ENCODE measurements at regions not wholly inside any gene's neighbourhood (a gene's known extent, or its start where the extent isn't known, plus 50 kb on each side); places are given as distances from the start of the nearest gene placed in this dataset.

DNA sequence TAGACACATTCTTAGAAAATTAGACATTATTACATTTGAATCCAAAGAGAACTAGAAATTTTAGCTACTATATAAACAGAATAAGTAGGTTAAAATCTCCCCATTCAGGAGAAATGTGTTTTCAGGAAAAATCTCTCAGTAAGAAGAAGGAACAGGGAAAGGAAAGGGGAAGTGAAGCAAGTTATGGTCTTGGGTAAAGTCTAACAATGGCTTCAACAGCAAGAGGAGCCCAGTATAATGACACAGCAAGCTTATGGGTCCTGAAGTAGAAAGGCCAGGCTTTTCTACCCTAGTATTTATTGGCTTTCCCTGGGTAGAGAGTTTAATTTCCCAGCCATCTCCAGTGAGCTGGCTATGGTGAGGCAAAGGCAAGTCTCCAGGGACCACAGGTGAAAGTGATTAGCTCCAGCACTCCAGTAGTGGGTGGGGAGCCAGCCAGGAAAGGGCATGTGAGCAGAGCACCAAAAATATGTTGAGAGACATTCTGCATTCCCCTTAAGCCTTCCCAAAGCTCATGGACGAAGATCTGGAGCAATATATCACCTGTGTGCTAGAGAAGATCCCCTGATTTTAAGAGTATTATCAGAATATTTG lies 981.7 kb downstream of the NR2F1-AS1 start:
- peak; percentile 17 for DNase-seq

DNA sequence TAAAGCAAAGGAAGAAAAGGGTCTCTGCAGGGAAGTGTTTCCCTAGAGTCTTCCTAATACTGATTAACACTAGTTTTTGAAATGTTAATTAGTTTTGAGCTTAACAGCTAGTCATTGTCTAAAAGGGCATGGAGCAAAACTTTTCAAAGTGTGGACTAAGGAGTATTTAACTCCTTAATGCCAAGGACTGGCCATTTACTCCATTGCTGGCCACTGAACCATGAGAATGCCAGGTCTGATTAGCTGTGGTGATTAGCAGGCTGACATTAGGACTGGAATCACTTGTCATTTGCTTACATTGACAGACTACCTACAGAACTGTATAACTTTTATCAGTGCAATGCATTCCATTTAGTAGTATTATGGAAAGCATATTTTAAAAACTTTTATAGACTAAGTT lies 987.0 kb downstream of the NR2F1-AS1 start:
- DNase-seq, result peak; percentile 3

DNA sequence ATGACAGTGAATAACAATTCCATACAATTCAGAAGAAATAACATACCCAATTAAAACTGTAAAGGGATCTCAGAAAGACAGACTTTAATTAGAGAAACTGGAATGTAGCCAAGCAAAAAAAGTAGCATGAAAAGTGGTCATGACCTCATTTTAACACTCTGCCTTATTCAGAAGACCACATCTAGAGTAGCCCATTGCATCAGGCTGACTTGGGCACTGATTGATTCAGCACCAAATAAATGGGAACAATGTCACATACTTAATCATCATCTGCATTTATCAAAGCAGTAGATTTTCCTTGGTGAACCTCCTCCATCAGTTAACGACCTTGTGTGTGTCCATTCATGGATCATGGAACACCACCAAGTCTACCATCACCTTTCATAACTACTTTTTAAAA lies 992.1 kb downstream of the NR2F1-AS1 start:
- no peak for DNase-seq

DNA sequence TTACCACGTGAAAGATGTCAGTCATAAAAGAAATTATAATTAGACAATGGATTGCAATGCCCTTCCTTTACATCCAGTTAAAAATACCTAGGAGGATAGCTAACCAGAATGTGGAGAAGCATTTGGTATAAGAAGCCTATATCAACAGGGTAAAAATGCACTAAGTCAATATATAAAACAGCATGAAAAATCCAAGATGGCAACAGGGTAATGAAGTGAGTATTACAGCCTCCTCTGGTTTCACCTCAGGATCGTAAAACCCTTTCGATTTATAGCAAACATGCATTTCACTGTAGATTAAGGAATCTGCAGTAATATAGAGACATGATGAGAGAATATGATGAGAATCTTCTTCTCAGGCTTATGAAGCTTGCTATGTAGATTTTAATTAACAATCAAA lies 999.3 kb downstream of the NR2F1-AS1 start:
- DNase-seq, result no peak

DNA sequence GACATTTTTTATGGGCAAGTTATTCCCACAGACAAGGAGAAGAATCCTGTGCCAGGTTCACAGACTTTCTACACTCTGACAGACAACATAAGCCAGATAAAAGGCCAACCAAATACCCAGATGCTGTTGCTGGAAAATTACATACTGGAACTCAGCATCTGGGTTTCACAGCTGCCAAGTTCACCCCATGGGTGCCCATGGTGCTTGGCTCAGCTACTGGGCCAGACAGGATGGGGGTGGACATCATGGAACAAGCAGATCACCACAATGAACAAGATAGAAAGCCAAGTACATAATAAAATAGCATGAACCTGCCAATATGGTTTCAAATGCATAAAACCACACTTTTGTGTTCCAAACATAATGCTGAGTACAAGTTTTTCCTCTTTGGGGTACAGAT lies 999.8 kb downstream of the NR2F1-AS1 start:
- DNase-seq, result no peak

DNA sequence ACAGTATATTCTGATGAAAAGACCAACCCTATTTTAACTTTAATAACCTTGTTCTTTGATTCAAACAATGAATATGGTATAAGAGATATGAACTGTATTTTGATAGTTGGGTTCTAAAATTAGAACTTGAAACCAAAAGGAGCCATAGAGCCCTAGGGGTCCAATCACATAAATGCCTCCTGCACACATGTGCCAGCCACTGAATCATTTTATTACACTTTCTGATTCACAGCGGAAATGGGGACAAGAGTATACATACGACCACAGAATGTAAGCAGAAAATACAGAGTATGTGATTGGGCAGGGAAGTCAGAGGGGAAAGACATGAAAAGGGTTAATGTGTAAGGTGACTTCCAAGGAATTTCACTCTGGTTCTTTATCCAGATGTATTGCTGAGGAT lies 1000.2 kb downstream of the NR2F1-AS1 start:
- DNase-seq, result no peak

DNA sequence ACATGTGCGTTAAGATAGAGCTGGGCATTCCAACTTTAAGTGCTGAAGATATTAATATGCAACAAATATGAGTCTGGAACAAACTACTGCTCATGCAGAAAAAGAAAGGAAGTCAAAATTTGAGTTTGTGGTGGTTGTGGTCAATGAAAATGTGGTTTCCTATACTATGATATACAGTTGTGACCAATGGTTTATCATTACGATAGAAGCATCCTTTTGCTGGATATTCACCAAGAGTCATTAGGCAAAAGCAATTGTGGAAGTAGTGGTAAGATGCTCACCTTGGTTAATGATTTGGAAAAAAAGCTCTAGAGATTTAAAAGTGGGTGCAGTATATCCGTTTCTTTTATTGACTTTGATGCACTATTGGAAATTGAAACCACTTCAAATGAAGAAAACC lies 1007.0 kb downstream of the NR2F1-AS1 start:
- DNase-seq, result no peak

DNA sequence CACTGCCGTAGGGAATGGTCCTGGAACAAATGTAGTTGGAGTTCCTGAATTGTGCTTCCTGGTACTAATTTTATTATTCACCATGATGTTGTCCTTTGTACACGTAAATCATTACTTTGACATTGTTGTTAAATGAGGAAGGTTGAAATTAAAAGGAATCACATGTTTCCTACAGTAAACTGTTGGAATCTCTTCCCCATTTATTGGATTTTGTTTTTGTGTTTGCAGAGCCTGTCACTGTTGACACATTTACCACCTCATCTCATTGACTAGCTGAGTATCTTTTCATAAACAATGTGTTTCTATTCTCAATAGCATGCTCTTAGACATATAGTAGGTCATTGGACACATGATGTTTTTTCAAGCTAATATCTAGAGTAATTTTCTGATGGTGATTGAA lies 1012.5 kb downstream of the NR2F1-AS1 start:
- no peak for DNase-seq

DNA sequence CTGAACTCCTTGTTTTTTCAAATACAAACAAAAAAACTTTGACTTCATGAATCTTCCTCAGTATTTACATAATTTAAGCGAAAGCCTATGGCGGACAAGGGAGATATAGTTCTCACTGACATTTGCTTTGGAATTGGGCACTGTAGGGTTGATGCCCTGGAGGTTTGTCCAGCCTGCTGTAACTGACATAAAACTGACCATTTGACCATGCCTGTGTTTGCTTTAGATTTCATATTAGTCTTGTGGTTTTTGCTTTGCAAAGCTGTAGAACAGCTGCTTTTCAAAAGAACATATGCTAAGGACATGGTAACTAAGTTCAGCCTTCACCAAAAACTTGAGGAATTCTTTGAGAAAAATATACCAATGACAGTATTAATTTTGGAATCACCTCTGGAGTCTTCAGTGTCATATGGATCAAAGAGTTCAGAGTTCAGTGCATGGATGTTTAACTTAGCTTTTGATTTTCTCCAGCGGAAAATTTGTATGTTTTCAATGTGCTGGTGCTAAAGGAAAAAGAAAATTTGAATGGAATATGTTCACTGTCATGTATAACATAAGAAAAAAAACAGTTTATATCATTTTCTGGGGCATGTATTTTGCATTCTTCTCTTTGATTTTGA lies 1013.1 kb downstream of the NR2F1-AS1 start:
- DNase-seq, result no peak

DNA sequence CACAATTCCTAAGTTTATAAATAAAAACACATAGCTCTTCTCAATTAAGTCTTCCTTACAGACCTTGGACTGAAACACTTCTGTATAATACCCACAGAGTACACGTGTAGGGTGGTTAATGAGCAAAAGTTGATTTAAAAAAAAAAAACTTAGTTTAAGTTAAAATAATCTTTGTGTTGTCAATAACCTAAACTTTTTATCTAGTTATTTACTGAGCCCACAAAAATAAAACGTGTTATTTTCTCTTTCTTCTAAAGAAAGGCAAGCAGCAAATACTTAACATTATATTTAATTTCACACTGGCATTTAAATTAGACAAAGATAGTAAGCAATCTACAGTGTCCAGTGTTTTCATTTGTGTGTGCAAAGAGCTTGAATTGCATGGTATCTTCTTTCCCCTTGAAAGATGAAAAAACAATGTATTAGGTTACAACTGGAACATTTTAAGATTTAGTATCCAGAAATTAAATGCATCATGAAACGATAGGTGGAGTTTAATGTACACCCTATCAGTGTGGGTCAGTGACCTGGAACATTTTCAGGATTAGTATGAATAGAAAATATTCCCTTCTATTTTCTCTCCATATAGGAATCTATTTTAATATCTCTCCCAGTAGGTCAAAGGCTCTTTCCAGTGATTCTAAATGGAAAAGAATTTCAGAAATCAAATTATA lies 1014.8 kb downstream of the NR2F1-AS1 start:
- no peak for DNase-seq

DNA sequence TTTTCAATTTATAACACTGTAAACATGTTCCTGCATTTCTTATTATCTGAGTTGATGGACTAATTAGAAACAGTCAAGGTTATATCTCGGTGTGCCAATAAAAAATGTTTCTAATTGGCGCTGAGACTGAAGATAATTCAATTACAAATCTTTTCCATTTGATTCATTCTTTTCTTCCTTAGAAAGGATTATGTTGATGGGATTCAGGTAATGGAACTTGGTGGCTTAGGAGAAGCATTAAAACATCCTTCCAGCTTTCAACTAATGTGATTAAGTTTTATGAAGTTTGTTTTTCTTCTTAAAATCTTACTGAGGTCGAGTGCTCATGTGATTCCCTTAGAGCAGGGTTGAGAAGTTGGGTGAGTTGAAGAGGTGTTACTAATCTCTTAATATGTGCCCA lies 1015.3 kb downstream of the NR2F1-AS1 start:
- peak; percentile 80 for DNase-seq

DNA sequence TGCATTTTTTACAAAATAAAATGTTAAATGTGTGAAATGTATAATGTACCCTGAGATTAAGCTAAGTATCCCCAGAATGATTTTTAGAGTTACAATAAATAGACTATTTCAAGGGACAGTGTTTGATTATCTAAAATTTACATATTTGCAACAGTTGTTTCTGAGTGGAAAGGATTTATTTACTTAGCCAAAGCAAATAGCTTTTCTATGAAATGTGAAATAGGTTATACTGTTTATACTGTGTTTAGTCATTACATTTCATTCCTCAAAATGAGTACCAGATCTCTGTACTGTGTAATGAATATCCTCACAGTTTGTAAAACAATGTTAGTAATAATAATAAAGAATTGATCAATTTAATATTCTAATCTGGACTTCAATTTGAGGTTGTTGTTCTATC lies 1019.0 kb downstream of the NR2F1-AS1 start:
- DNase-seq, result no peak

DNA sequence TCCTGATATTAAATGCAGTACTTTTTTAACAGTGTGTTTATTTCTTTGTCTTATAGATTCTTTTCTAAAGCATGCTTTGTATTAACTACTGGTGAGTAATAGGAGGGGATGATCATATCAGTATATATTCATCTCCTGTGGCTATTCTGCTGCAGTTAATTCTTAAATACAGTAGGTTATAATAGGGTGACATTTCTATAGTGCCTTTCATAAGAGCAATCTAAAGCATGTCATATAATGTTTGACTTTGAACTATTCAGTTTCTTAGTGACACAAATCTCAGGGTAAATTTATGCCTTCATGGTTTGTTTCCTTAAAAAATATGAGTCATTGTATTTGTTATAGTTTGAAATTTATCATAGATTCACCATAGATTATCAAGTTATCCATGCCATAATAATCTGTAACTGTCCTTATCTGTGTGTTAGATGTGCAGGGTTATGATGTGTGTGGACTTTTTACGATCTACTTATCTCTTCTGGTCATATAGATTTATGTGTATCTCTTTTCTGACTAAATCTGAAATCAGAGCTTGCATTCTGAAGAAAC lies 1019.5 kb downstream of the NR2F1-AS1 start:
- no peak for DNase-seq

DNA sequence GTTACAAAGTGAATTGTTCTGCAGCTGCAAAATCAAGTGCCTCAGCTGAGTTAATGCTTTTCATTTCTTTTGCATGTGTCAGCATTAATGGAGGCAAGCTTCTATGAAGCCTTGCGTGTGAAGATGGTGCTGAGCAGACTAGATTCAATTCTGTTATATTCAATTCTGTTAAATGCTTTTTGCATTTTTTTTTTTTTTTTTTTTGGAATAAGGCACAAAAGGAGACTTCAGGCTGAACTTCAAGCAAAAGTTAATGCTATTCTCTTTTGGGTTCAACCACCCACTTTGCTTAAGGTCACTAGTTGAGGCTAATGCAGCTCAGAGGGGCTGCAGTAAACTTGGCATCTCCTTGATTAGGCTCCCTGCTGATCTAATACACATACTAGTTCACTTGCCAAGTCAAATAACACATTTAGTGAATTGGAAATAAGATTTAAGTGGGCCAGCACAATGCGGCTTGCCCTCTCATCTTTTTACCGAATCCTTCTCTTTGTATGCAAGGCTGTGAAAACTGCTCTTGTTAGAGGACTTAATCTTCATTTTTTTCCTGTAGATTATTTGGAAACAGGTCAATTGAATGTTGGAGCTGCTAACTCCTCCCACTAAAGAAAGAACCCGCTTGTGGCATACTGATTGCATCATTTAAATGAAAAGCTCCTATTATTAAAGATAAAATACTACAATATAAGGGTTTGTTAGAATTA lies 1020.2 kb downstream of the NR2F1-AS1 start:
- no peak for DNase-seq

DNA sequence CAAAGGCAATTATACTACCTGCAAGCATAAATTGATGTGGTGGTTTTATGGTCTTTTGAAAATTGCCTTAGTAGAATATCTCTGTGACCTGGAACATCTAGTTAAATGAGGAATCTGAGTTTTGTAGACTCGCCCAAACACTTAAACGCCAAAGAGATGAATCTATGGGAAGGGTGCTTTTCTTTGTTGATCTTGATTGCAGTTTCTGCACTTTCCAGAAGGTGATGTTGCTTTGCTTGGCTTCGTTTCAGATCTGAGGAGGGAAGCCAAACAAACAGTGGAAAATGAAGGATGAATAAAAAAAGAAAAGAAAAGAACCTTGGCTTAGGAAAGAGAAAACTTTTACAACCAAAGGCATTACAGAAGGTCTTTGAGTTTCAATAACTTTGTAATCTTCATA lies 1021.2 kb downstream of the NR2F1-AS1 start:
- no peak for DNase-seq

DNA sequence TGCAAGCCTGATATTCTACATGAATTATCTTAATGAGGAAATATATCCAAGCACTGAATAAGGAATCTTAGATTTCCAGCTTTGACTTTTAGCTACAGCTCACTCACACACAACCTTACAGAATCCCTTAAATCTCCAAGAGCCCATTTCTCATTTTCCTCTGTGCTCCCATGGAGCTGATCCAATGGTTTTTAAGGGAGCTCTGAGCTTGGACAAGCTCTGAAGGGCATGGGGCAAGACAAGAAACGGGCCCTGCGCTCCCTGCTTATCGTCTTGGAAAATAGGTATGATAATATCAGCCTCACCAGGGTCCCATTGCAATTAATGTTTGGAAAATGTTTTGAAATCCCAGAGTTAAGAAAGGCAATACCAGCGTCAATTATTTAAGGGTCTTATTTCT lies 1021.7 kb downstream of the NR2F1-AS1 start:
- DNase-seq, result no peak

DNA sequence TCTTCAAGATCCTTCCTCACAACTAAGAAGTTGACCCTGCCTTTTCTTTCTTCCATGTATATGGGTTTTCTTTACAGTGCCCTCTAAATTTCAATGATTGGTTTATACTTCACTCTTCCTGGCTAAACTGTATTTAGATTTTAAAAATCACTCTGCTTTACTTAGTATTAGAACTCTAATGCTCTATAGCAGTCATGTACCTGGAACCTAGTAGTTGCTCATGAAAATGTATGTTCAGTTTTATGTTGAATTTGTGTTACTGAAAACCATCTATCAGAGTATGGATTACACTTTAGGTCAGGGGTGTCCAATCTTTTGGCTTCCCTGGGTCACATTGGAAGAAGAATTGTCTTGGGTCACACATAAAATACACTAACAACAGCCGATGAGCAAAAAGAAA lies 1024.3 kb downstream of the NR2F1-AS1 start:
- DNase-seq, result no peak

DNA sequence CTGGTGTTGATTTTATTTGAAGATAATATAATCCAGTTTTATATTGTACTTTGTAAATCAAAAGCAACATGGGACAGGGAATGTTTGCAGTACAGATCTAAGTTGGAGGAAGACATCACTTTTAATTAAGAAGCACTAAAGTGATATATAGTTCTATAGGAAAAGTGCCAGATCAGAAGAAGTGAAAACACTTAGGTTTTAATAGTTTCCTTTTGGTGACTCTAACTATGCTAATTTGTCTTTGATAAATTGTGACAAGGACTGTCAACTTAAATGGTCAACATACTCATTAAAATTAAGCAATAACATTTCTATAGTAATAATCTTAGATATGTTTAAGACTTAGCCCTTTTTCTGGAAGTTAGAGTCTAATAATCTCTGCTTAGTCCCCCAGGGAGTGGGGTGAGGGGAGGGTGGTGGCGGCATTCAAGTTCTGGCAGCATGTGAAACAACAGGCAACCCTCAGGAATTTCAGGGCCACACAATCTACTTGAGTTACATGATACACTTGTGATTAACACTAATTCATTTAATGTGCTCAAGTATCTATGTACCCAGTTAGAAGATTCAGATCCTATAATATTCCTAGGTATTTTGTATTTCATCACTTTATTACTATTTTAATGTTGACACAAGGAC lies 1026.5 kb downstream of the NR2F1-AS1 start:
- DNase-seq, result no peak

DNA sequence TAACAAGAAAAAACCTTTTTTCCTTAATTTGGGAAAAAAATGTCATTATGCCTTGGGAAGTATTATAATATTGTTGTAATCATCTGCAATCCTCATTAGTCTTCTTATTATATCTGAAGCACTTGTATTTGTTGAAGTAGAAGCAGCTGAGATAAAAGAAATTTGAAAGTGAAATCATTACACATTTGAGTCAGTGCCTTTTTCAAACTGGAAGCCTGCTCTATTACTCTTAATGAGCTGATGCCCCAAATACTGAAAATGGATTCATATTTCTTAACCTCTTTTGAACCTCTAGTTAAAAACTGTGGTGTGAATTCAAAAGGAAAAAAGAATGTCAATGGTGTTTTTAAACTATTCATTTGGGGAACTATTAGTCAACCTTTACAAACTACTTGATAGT lies 1027.7 kb downstream of the NR2F1-AS1 start:
- DNase-seq, result no peak

DNA sequence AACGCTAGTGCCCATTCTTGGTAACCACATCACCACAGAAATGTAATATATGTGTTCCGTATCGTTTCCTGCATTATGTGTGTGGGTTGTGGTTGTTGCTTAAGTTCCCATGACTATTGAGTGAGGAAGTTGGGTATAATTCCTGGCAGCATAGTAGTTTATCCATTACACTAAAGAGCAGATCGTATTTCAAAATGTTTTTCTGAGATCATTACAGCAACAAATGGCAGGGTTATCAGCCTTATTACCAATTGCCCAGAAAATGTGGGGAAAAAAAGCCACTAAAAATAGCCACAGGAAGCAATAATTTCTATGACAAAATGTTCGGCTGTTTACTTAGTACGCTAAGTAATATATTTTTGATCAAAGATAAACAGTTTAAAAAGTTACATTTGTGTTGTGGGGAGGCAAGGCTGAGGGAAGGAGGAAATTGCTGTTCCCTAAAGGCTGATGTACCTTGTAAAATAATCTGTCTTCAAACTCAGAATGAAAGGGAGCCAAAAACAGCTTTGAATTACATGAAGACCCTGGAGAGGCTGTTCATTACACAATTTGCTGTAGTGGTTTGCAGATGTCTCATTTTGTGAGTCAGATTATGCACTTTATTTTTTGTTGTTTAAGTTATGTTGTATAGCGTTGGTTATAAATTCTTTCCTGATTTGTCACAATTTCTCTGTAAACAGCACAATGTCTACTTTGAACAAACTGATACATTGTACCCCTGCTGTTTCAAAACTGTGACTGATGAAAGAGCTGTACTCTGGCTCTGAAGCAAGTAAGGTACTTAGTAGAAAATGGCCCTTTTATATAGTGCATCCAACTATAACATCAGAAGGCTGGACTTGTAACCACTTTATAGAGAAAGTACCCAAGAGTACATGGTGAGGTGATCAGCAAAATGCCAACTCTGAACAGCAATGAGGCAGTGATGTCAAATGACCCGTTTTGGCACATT lies 1028.5 kb downstream of the NR2F1-AS1 start:
- no peak for DNase-seq

DNA sequence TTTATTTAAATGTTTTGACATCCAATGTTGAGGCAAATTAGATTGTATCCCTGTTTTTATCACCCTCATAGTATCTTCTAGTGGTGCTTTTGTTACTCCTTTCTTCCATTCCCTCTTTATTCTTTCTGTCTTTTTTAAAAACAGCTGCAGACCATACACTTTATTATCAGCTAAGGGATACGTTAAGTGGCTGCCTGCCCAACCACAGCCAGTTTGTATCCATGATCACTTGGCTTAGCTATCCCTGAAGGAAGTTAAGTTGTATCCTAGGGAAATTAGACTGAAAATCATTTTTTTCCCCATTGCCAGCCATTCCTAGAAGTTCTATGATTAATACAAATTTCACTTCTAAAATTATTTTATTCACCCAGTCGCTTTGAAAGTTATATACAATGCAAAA lies 1032.7 kb downstream of the NR2F1-AS1 start:
- DNase-seq, result no peak

DNA sequence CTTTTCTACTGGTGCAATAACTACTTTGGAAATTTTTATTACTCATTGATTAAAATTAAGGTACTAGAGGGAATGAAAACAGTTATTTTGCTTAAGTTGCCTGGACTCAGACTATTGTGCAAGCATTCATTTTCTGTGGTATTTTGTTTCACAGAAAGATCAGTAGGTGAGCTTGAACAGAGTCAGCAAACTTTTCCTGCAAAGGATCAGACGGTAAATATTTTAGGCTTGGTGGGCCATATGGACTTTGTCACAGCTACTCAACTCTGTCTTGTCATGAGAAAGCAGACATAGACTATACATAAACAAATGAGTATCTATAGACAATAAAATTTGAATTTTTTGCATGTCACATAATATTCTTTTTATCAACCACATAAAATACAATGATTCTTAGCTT lies 1036.4 kb downstream of the NR2F1-AS1 start:
- no peak for DNase-seq

All from NCI-H82 (cell line).